Activated T-cell treated with anti-CD3 and anti-CD28 coated beads, Interleukin-2, amount 50 U/mL, for 24 hours (primary cell): ENCODE measurements at regions not wholly inside any gene's neighbourhood (a gene's known extent, or its start where the extent isn't known, plus 50 kb on each side); places are given as distances from the start of the nearest gene placed in this dataset.

Experiments used
- DNase-seq: peaks from one replicate; pipeline ENCODE4 v3.0.0-alpha.2; 2020
- H3K27ac Mint-ChIP-seq: 2 replicates; pipeline ENCODE4 v1.8.0; 2020; ENCODE audit warnings: mild to moderate bottlenecking, mixed read lengths
- H3K27me3 Mint-ChIP-seq: 2 replicates; pipeline ENCODE4 v1.8.0; 2020; ENCODE audit warnings: mixed read lengths
- H3K36me3 Mint-ChIP-seq: 2 replicates; pipeline ENCODE4 v1.8.0; 2020; ENCODE audit warnings: low read depth, mixed read lengths
- H3K4me1 Mint-ChIP-seq: 2 replicates; pipeline ENCODE4 v1.8.0; 2020; ENCODE audit warnings: low read depth, mixed read lengths
- H3K4me3 Mint-ChIP-seq: 2 replicates; pipeline ENCODE4 v1.8.0; 2020; ENCODE audit warnings: mild to moderate bottlenecking, moderate library complexity, mixed read lengths
- H3K9me3 Mint-ChIP-seq: 2 replicates; pipeline ENCODE4 v1.8.0; 2020; ENCODE audit warnings: mixed read lengths

DNA sequence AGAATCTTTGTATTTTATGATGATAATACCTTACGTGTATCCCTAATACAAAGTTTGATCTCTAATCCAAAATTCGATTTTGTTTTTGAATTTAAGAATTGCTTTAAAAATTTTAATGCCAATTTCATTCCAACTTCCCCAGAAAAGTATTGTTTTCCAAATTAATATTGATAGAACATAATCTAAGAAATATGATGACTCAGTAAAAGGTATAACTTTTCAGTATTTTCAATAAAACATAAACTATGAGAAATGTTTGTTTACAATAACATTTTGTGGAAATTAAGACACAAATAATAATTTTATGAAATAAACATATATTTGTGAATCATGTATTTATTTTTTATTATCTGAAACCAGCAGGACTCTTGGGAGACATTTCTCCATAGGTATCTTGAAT is 931.6 kb downstream of the EFNA5 start:
- H3K27ac Mint-ChIP-seq = no peak overlapping the region
- H3K9me3 Mint-ChIP-seq = peaks cover 8% of the 10 kb centered on the region
- DNase-seq = no peak
- no peaks in the 10 kb centered on the region for H3K27me3 Mint-ChIP-seq
- no peaks in the 10 kb centered on the region for H3K4me1 Mint-ChIP-seq
- no peaks in the 10 kb centered on the region for H3K36me3 Mint-ChIP-seq
- no peak overlapping the region for H3K4me3 Mint-ChIP-seq

DNA sequence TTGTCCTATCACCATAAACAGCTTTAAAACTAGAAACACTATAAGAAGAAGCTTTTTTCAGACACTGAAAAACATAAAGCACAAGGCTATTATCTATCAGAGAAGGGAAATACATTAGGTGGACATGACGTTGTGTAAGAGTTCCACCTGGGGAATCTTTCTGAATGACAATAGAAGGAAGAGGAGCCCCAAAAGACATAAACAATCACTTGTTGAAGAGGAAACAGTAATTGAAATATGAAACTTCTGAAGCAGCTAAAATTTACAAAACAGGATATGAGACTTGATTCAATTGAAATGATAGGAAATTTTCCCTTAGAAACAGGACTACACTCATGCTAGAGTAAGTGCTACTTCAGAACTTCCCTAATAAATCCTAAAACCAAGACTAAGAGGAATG is 933.6 kb downstream of the EFNA5 start:
- H3K4me1 Mint-ChIP-seq = no peaks in the 10 kb centered on the region
- no peak for DNase-seq
- no peak overlapping the region for H3K4me3 Mint-ChIP-seq
- no peaks in the 10 kb centered on the region for H3K27me3 Mint-ChIP-seq
- H3K9me3 Mint-ChIP-seq = peaks cover 23% of the 10 kb centered on the region
- H3K36me3 Mint-ChIP-seq = no peaks in the 10 kb centered on the region
- H3K27ac Mint-ChIP-seq = no peak overlapping the region

DNA sequence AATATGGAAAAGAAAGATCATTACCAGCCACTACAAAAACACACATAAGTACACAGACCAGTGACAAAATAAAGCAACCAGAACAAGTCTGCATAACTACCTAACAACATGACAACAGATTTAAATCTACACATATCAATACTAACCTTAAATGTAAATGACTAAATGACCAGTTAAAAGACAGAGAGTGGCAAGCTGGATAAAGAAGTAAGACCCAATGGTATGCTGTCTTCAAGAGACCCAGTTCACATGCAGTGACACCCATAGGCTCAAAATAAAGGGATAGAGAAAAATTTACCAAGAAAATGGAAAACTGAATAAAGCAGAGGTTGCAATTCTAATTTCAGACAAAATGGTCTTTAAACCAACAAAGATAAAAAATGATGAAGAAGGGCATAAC is 938.1 kb downstream of the EFNA5 start:
- DNase-seq = no peak
- no peaks in the 10 kb centered on the region for H3K4me1 Mint-ChIP-seq

DNA sequence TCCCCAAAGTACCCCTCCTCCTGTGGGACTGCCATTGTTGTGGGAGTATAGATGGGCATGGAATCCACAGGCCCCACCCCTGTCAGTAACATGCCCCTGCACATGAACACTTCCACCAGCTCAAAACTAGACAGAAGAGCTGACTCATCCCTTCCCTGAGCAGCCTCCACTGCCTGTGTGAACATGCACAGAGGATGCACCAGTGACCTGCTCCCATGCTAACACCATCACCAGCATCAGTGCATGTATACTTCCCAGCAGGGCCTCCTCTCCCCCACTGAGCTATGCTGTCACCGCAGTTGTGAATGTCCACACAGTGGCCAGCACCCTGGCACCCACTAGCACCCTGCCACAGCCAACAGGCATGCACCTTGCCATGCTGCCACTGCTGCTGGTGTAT is 939.8 kb downstream of the EFNA5 start:
- H3K36me3 Mint-ChIP-seq = no peaks in the 10 kb centered on the region
- peaks cover 24% of the 10 kb centered on the region for H3K9me3 Mint-ChIP-seq
- no peak overlapping the region for H3K27ac Mint-ChIP-seq
- no peaks in the 10 kb centered on the region for H3K27me3 Mint-ChIP-seq
- DNase-seq = no peak
- no peak overlapping the region for H3K4me3 Mint-ChIP-seq
- H3K4me1 Mint-ChIP-seq = no peaks in the 10 kb centered on the region

More for the DNA sequence above, 938.1 kb downstream of the EFNA5 start:
- Mint-ChIP-seq H3K27ac (no peak overlapping the region), H3K4me3 (no peak overlapping the region), H3K9me3 (peaks cover 24% of the 10 kb centered on the region), H3K36me3 (no peaks in the 10 kb centered on the region), H3K27me3 (no peaks in the 10 kb centered on the region)

DNA sequence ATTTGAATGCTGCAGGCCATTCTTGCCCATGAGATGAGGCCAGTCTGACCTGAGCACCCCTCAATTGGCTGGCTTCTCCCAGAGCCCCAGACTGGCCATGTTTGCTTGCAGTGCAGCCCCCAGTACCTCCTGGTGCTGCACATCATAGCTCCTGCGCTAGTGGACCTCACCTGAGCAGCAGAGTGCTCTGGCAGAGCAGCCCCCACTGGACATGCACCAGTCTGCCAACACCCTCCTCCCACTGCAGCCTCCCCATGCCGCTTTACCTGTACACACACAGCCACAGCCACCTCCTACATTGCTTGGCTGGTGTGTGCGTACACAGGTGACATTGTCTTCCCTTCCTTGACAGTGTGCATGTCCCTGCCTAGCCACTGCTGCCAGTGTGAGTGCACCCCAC is 940.2 kb downstream of the EFNA5 start:
- no peaks in the 10 kb centered on the region for H3K27me3 Mint-ChIP-seq
- H3K9me3 Mint-ChIP-seq = peaks cover 24% of the 10 kb centered on the region
- no peak for DNase-seq
- no peaks in the 10 kb centered on the region for H3K4me1 Mint-ChIP-seq
- H3K36me3 Mint-ChIP-seq = no peaks in the 10 kb centered on the region
- no peak overlapping the region for H3K27ac Mint-ChIP-seq
- no peak overlapping the region for H3K4me3 Mint-ChIP-seq

DNA sequence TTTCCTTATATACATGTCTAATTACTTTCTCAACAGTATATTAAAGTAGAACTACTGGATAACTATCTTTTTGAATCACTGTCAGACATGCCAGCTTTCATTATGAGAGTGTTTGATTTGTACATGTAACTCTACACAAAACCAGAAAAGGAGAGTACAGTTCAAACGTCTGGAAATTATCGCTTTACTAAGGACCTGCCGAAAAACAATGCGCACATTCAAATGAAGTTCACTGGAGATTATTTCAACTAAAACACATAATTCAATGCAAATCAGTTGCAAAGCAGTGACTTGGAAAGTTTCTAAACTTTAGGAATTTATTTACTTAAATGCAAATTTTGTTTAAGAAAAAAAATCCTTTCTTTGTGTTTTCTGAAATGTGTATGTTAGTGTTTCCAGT is 942.5 kb downstream of the EFNA5 start:
- no peaks in the 10 kb centered on the region for H3K36me3 Mint-ChIP-seq
- no peaks in the 10 kb centered on the region for H3K4me1 Mint-ChIP-seq
- no peaks in the 10 kb centered on the region for H3K27me3 Mint-ChIP-seq
- peaks cover 16% of the 10 kb centered on the region for H3K9me3 Mint-ChIP-seq
- H3K27ac Mint-ChIP-seq = no peak overlapping the region
- no peak for DNase-seq
- no peak overlapping the region for H3K4me3 Mint-ChIP-seq

DNA sequence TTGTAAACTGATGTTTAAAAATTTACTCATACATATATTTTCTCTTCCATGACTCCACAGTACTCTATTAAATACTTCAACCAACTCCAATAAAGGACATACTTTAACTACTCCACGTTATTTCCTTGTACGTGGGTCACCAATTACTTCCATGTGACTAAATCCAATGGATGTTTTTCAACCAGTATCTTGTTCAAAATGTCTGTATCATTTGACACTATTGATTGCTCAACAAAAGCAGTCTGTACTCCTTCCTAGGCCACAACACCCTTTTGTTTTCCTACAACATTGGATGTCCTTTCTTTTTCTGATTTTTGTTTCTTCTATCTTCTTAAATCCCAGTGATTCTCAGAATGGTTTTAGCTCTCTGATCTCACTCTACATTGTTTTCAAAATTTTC is 943.7 kb downstream of the EFNA5 start:
- no peaks in the 10 kb centered on the region for H3K27me3 Mint-ChIP-seq
- no peaks in the 10 kb centered on the region for H3K36me3 Mint-ChIP-seq
- DNase-seq = no peak
- H3K4me1 Mint-ChIP-seq = no peaks in the 10 kb centered on the region
- peaks cover 6% of the 10 kb centered on the region for H3K9me3 Mint-ChIP-seq
- H3K4me3 Mint-ChIP-seq = no peak overlapping the region
- no peak overlapping the region for H3K27ac Mint-ChIP-seq

DNA sequence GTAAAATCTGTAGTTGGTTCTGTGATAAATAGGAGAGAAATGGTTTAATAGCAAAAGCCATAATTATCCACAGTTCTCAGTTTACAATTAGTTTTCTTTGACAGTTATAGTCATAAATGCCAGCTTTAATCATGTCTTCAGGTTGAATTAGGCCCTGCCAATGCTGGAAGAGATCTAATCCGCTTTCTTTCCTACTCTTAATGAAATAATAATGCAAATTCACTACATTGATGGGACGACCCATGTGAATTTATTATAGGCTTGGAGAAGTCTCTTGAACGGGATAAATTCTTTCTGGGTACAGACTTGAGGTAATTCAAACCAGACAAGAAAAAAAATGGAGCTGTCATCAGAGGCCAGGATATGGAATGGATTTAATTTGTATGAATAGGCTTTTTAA is 950.4 kb downstream of the EFNA5 start:
- no peaks in the 10 kb centered on the region for H3K4me1 Mint-ChIP-seq
- H3K36me3 Mint-ChIP-seq = no peaks in the 10 kb centered on the region
- H3K27me3 Mint-ChIP-seq = no peaks in the 10 kb centered on the region
- H3K4me3 Mint-ChIP-seq = no peak overlapping the region
- H3K27ac Mint-ChIP-seq = no peak overlapping the region
- no peak for DNase-seq
- peaks cover 8% of the 10 kb centered on the region for H3K9me3 Mint-ChIP-seq

DNA sequence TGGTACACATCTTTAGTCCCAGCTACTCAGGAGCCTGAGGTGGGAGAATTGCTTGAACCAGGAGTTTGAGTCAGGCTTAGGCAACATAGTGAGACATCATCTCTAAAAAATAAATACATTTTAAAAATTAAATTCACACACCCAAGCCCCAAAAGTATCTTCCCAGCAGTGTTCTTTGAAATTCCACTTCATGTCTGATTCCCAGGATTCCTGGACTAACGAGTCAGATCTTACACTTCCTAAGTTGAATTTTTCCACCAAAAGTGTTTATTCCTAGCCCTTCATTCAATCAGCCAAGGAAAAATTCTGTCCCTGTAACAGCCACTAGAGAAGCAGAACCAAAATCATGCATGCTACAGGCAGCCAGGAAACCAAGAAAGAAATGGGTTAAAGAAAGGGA is 970.9 kb downstream of the EFNA5 start:
- DNase-seq = no peak
- Mint-ChIP-seq H3K4me1 (no peaks in the 10 kb centered on the region), H3K27me3 (no peaks in the 10 kb centered on the region), H3K27ac (no peak overlapping the region), H3K4me3 (no peak overlapping the region), H3K36me3 (no peaks in the 10 kb centered on the region), H3K9me3 (peaks cover 7% of the 10 kb centered on the region)

DNA sequence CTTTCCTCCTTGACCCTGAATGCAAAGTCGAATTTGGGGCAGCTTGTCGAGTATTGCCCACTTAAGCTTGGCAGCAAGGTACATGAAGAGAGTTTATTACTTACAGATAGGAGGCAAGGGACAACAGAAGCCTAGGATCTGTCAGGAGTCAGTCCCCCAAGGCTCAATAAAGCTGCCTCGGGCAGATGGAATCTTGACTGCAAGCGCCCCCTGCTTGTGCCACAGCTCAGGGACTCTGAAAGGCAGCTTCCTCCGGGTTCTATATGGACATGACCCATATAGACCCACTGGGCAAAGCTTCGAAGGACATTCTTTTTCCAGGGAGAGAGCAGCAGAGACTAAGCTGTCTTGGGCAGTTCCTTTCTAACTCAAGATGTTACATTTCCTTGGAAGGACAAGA is 971.5 kb downstream of the EFNA5 start:
- Mint-ChIP-seq H3K9me3 (peaks cover 7% of the 10 kb centered on the region), H3K4me1 (no peaks in the 10 kb centered on the region), H3K27me3 (no peaks in the 10 kb centered on the region), H3K27ac (no peak overlapping the region), H3K36me3 (no peaks in the 10 kb centered on the region), H3K4me3 (no peak overlapping the region)
- no peak for DNase-seq

DNA sequence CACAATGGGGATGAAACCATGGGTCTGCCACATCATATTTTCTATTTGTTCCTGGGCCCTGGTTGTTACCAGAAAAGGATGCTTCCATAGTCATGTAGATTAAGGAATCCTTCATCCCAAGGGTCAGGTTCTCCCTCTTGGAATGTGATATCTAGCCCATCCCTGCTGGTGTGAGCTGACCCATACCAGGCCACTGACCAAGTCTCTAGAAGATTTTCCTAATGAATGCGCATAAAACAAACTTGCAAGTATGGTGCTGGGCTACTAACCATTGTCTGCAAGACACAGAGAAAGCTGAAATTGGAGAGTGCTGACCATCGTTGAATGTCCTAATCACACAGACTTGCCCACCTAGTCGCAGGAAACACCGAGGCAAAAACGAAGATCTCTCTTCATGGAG is 972.6 kb downstream of the EFNA5 start:
- no peaks in the 10 kb centered on the region for H3K36me3 Mint-ChIP-seq
- no peaks in the 10 kb centered on the region for H3K27me3 Mint-ChIP-seq
- DNase-seq = no peak
- H3K4me1 Mint-ChIP-seq = no peaks in the 10 kb centered on the region
- peaks cover 7% of the 10 kb centered on the region for H3K9me3 Mint-ChIP-seq
- H3K4me3 Mint-ChIP-seq = no peak overlapping the region
- H3K27ac Mint-ChIP-seq = no peak overlapping the region

DNA sequence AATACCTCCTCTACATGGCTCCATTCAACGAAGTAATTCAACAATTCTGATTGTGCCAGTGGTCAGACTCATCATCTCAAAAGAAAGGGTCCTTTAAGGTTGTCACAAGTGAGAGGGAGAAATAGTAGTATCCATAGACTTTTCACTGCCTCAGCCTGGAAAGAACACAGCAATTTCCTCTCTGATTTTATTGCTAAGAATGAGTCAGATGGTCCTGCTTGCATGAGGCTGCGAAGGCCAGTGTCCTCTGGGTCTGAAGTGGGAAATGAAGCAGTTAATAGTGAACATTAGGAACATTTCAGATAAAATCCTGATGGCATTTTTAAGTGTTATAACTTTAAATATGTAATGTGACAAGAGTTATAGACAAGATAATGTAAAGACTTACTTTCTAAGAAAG is 979.0 kb downstream of the EFNA5 start:
- no peak for DNase-seq
- Mint-ChIP-seq H3K27ac (no peak overlapping the region), H3K27me3 (no peaks in the 10 kb centered on the region), H3K36me3 (no peaks in the 10 kb centered on the region), H3K4me1 (no peaks in the 10 kb centered on the region), H3K9me3 (peaks cover 2% of the 10 kb centered on the region), H3K4me3 (no peak overlapping the region)

DNA sequence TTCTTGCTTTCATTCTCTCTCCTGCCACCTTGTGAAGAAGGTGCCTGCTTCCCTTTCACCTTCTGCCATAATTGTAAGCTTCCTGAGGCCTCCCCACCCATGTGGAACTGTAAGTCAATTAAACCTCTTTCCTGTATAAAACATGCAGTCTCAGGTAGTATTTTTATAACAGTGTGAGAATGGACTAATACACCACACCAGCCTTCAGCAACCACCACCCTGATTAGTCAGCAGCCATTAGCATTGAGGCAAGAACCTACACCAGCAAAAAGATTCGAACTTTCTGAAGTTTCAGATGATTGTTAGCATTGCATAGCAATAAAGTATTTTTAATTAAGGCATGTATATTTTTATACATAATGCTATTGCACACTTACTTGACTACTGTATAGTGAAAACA is 980.2 kb downstream of the EFNA5 start:
- Mint-ChIP-seq H3K4me3 (no peak overlapping the region), H3K9me3 (peaks cover 2% of the 10 kb centered on the region), H3K27me3 (no peaks in the 10 kb centered on the region), H3K36me3 (no peaks in the 10 kb centered on the region), H3K27ac (no peak overlapping the region), H3K4me1 (no peaks in the 10 kb centered on the region)
- no peak for DNase-seq

DNA sequence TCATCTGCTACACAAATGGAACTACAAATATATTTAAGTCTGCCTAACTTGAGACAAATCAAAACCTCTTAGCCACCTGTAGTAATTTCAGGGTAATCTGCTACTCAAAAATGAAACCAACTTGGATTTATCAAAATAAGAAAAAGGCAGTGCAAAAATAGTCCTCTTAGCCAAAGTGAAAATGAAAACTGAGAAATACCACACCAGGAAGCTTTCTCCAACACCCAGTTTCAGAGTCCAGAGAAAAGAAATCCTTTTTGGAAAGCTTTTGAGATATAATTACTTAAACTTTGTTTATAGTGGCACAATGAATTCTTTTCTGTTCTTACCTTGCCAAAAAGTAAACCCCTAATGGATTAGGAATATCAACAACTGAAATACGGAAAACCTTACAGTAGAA is 990.4 kb downstream of the EFNA5 start:
- no peak overlapping the region for H3K4me3 Mint-ChIP-seq

DNA sequence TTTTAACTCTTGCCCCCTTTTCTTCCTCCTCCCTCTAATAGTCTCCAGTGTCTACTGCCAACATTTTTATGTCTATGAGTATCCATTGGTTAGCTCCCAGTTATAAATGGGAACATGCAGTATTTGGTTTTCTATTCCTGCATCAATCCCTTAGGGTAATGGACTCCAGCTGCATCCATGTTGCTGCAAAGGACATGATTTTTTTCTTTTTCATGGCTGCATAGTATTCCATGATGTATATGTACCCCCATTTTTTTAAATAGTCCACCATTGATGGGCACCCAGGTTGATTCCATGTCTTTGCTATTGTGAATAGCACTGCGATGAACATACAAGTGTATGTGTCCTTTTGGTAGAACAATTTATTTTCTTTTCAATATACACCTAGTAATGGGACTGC is 993.7 kb downstream of the EFNA5 start:
- Mint-ChIP-seq H3K4me1 (no peaks in the 10 kb centered on the region), H3K36me3 (no peaks in the 10 kb centered on the region), H3K27me3 (no peaks in the 10 kb centered on the region), H3K4me3 (no peak overlapping the region), H3K27ac (no peak overlapping the region), H3K9me3 (peaks cover 11% of the 10 kb centered on the region)
- DNase-seq = no peak

More for the DNA sequence above, 990.4 kb downstream of the EFNA5 start:
- no peaks in the 10 kb centered on the region for H3K27me3 Mint-ChIP-seq
- no peaks in the 10 kb centered on the region for H3K36me3 Mint-ChIP-seq
- H3K27ac Mint-ChIP-seq = no peak overlapping the region
- H3K4me1 Mint-ChIP-seq = no peaks in the 10 kb centered on the region
- peaks cover 14% of the 10 kb centered on the region for H3K9me3 Mint-ChIP-seq
- no peak for DNase-seq

DNA sequence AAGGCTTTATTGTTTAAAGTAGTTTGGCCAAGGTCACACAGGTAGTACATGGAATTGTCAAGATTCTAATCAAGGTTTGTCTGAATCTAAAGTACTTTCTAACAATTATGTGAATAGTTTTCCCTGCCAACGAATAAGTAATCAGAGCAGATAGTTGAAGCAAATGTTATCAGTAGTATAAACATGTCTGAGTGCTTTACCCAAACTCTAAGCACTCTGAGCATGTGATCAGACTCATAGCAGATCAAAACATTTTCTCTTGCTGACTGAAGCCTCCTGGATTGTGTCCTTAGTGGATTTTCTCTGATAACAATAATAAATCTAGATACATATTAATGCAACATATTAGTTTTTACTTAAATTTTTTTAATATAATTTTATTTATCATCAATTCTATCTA is 995.0 kb downstream of the EFNA5 start:
- Mint-ChIP-seq H3K4me1 (no peaks in the 10 kb centered on the region), H3K36me3 (no peaks in the 10 kb centered on the region), H3K4me3 (no peak overlapping the region), H3K9me3 (peaks cover 11% of the 10 kb centered on the region), H3K27me3 (no peaks in the 10 kb centered on the region), H3K27ac (no peak overlapping the region)
- no peak for DNase-seq
